HG03442 (cell line): ENCODE measurements at regions not wholly inside any gene's neighbourhood (a gene's known extent, or its start where the extent isn't known, plus 50 kb on each side); places are given as distances from the start of the nearest gene placed in this dataset.

ENCODE experiments used
- ATAC-seq: cut with Tn5 transposase; IDR thresholded peaks from one replicate; pipeline ENCODE4 v1.9.1; 2021; ENCODE audit warnings: mild to moderate bottlenecking, moderate library complexity; ENCODE audit not compliant: unreplicated experiment

DNA sequence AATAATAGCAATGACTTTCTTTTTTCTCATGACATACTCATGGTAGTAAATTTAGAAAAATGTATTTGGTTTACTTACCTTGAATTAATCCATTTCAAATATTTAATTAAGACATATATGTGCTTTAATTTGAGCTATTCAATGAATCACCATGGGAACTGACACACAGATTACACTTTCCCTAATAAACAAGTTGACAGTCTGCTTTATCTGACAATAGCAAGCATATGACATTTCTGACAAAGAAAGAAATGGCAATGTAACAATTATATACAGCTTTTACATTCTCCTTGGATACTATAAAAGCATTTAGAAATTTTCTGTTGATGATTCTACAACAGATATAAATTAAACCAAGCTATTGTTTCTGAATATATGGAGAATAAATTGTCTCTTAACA lies 382.5 kb downstream of the CYLC2 start:
- ATAC-seq = no peak

DNA sequence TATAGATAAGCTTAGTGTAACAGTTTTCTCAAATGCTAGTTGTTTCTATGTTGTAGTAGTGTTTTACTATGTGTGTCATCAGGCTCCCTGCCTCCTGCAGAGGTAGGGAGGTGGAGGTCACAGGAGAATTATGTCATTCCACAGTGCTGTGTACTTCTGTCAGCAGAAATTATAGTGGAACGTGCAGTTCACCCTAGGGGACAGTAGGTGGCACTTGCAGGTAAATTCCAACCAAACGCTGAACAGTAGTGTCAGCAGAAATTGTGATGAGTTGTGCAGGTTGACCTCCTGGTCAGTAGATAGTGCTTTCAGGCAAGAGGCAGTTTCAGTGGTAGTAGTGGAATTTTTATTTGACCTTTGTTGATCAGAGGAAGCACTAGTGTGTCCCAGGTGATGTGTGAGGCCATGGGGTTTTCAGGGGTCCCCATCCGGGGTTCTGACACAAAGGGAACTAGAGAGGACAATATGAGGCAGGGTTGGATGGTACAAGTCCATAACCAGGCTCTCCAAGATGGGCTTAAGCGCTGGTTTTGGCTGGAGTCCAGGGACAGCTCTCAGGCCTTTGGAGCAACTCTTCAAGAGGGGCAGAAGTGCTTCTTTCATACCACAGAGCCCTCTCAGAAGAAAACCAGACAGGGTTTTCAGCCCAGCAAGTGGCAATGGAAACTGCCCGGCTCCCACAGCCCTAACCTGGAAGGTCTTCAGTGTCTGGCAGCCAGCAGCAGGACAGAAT lies 402.9 kb downstream of the CYLC2 start:
- peak; percentile 98 for ATAC-seq

DNA sequence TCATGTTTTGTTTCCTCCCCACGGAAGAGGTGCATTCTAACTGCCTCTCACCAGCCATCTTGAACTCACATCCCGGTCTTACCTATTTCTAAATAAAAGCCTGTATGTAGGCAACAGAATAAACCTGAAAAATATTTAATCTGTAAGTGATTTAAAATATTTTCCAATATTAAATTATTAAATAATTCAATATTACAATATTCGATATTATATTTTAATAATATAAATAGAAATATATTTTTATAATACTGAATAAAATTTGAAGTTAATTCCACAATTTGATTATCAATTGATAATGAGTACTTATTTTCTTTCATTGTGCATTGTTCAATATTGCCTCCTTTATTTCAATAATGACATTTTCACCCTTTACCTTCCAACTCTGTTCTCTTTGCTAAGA lies 404.4 kb downstream of the CYLC2 start:
- ATAC-seq = no peak

DNA sequence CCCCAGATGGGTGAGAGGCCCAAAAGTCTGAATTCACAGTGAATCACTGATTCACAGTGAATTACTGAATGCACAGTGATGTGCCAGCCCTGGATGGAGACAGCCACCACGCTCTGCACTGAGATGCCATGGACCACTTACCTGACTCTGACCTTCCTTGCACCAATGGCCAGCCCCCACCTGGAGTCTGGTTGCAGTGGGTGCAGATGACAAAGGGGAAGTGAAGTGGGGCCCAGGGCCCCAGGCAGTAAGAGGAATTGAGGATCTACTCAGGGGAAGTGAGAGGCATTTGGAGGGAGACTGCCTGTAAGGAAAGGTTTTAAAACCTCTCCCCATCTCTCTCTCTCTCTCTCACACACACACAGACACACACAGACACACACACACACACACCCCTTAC lies 412.1 kb downstream of the CYLC2 start:
- ATAC-seq = no peak

DNA sequence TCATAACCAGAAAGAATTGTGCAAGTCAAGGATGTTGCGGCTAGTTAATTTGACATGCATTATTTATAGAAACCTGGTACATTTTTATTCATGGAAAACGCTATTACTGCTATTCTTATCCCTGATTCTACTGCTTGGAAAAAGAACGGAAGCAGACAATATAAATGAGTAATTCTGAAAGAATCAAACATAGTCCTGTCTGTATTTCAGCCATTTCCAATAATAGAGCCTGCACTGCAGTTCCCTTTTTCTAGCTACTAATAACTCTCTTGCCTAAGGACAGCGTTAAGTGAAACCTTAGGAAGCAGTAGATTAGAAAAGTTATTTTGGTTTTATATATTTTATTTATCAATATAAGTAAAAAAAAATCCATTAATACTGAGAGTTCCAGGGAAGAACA lies 414.9 kb downstream of the CYLC2 start:
- ATAC-seq = no peak

DNA sequence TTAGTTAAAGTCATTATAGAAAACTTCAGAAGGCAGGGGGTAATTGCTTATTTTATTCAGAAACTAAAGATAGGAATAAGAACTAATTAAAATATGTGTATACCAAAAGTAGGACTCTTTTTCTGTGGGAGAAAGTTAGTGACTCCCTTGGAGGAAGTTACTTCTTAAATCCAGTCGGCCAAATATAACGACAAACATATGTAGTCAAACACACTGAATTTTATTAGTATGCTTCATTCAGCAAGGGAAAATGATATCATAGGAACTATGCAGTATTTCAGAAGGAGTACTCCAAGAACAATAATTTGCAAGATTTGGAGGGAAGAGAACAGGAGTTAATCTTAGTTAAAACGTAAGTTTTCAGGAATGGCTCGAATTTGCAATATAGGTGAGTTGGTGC lies 432.6 kb downstream of the CYLC2 start:
- no peak for ATAC-seq

DNA sequence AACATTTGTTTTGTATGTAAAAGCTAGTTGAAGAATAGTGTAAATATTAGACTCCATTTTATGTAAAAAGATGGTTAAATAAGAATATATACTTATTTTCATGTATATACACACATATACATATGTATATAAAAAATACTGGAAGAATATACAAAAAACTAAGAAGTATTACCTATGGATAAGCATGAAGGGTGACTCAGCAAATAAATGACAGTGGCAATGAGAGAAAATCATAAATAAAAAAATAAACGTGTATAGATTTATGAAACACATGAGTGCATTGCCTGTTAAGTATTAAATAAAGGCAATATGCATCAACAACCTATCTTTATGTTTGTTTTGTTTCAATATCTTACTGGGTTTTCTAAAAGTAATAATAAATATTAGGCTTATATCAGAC lies 435.3 kb downstream of the CYLC2 start:
- ATAC-seq = no peak

- ATAC-seq = no peak
These were observed 436.7 kb downstream of the CYLC2 start for GRCh38 chr9:103431809-103432208.

DNA sequence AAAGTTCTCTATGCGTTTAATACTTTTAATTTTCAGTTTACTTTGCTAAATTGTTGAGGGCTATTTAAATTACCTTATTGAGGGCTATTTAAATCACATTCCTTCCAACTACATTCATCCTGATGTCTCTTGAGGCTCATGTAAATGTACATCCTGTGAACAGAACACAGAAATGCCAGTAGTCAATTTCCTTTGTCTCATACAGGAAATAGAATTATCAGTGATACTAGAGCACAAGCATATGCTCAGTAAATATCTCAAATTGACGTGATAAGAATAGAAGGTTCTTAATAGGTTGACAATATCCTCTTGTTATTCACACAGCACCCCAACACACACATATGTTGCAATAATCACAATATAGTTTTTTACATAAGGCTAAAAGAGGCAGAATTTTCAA lies 449.0 kb downstream of the CYLC2 start:
- no peak for ATAC-seq

DNA sequence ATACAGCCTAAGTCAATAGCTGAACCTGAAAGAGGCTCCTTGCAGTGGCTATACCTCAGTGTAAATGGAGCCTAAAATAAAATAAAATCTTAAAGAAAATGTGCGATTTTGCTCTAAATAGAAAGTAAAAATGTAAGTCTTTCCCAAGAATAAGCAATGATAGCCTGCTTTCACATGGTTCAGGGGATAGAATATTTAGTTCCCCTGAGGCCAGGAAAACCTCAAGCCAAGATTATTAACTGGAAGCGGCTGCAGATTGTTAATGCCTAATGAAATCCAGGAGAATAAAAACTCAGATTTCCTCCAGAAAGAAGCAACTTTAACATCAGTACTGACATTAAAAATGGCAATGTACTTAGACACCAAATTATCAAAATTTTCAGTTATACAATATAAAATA lies 463.7 kb downstream of the CYLC2 start:
- no peak for ATAC-seq

- ATAC-seq = no peak
These were observed 476.1 kb downstream of the CYLC2 start for GRCh38 chr9:103471241-103471640.

- no peak for ATAC-seq
These were observed 479.0 kb downstream of the CYLC2 start for GRCh38 chr9:103474156-103474555.

GRCh38 chr9:103483471-103484096 lies 488.5 kb downstream of the CYLC2 start:
- no peak for ATAC-seq

GRCh38 chr9:103485138-103485537 lies 490.0 kb downstream of the CYLC2 start:
- ATAC-seq = no peak

DNA sequence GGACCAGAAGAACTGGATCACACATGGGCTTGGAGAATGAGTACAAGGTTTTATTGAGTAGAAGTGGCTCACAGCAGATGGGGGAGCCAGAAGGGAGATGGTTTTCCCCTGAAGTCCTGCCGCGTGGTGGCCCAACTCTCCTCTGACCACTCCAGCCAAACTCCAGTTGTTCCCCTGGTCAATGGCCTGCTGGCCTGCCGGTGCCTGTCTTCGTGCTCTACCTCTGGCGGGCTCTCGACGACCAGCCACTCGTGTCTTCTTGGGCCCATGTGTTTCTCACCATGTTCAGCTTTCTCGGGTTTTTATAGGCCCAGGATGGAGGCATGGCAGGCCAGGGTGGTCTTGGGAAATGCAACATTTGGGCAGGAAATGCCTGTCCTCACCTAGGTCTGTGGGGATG lies 519.6 kb downstream of the CYLC2 start:
- no peak for ATAC-seq

- no peak for ATAC-seq
These were observed 527.3 kb downstream of the CYLC2 start for GRCh38 chr9:103522409-103522808.

- ATAC-seq = no peak
These were observed 535.8 kb downstream of the CYLC2 start for GRCh38 chr9:103530934-103531333.

- ATAC-seq = no peak
These were observed 538.2 kb downstream of the CYLC2 start for GRCh38 chr9:103533318-103533717.

GRCh38 chr9:103537426-103537825 lies 542.3 kb downstream of the CYLC2 start:
- ATAC-seq = no peak

DNA sequence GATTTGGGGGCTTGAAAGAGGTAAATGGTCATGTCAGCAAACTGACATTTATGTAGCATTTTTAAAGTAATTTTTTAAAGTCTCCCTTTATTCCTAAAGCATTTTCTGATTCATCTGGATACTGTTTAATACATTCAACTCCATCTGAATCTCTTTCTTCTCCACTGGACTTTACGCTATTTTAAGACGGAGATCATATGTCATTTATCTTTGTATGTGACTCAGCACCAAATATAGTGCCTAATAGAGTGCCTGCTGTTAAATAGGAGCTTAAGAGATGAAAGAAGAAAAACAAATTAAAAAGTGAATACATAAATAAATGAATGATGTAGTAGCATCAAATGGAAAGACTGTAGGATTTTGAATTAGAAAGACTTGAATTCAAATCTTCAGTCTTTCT lies 548.8 kb upstream of the SMC2 start:
- ATAC-seq = no peak

- no peak for ATAC-seq
These were observed 541.4 kb upstream of the SMC2 start for GRCh38 chr9:103552712-103553111.

- ATAC-seq = no peak
These were observed 520.1 kb upstream of the SMC2 start for GRCh38 chr9:103574056-103574455.

- ATAC-seq = no peak
These were observed 507.4 kb upstream of the SMC2 start for GRCh38 chr9:103586721-103587120.
